ENCODE measurements at regions not wholly inside any gene's neighbourhood (a gene's known extent, or its start where the extent isn't known, plus 50 kb on each side); places are given as distances from the start of the nearest gene placed in this dataset.
"Not testable (repeated sequence)": the region's sequence is repeated elsewhere in the genome, so short reads cannot be mapped to it uniquely, and the experiment has no call there.

DNA sequence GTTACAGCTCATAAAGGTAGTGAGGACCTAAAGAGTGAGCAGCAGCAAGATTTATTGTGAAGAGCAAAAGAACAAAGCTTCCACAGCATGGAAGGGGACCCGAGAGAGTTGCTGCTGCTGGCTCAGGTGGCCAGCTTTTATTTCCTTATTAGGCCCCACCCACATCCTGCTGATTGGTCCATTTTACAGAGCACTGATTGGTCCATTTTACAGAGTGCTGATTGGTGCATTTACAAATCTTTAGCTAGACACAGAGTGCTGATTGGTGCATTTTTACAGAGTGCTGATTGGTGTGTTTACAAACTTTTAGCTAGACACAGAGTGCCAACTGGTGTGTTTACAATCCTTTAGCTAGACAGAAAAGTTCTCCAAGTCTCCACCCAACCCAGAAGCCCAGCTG is 256.2 kb upstream of the HTR1E start:
- H3K9ac ChIP-seq (ENCODE audit: low read depth in 1 of 3, low read length in 3 of 3); H3K27me3 ChIP-seq (ENCODE audit: control insufficient read depth in 3 of 3, insufficient read depth in 3 of 3, low read length in 3 of 3); H3K4me1 ChIP-seq (ENCODE audit: control insufficient read depth in 3 of 3, insufficient read depth in 3 of 3, low read length in 3 of 3); H3K36me3 ChIP-seq (ENCODE audit: control insufficient read depth in 3 of 3, insufficient read depth in 3 of 3, low read length in 3 of 3); H3K4me3 ChIP-seq (ENCODE audit: low read length in 3 of 3); H3K27ac ChIP-seq (ENCODE audit: low read depth, low read length); H3K9me3 ChIP-seq (ENCODE audit: control insufficient read depth in 3 of 3, low read length in 3 of 3): not testable (repeated sequence)

DNA sequence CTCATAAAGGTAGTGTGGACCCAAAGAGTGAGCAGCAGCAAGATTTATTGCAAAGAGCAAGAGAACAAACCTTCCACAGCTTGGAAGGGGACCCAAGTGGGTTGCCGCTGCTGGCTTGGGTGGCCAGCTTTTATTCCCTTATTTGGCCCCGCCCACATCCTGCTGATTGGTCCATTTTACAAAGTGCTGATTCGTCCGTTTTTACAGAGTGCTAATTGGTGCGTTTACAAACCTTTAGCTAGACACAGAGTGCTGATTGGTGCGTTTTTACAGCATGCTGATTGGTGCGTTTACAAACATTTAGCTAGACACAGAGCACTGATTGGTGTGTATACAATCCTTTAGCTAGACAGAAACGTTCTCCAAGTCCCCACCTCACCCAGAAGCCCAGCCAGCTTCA is 265.2 kb upstream of the HTR1E start:
- not testable (repeated sequence) for H3K36me3 ChIP-seq (ENCODE audit: control insufficient read depth in 3 of 3, insufficient read depth in 3 of 3, low read length in 3 of 3); H3K27me3 ChIP-seq (ENCODE audit: control insufficient read depth in 3 of 3, insufficient read depth in 3 of 3, low read length in 3 of 3); H3K27ac ChIP-seq (ENCODE audit: low read depth, low read length); H3K9me3 ChIP-seq (ENCODE audit: control insufficient read depth in 3 of 3, low read length in 3 of 3); H3K4me3 ChIP-seq (ENCODE audit: low read length in 3 of 3); H3K4me1 ChIP-seq (ENCODE audit: control insufficient read depth in 3 of 3, insufficient read depth in 3 of 3, low read length in 3 of 3); H3K9ac ChIP-seq (ENCODE audit: low read depth in 1 of 3, low read length in 3 of 3)

DNA sequence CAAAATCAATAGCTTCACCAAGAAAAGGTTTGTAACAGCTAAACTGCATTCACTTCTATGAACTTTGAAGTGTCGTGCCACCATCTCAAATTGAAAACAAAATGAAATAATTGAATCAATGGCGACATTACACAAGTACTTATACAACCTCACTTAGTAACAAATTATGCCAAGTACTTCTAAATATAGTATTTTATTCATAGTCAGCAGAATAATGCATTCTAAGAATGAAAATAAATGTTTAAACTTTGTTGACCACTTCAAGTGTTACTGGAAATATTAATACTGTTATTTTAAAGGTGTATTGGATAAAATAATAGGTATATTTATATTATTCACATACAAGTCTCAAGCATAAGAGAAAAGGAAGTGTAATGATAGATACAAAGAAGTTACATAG is 280.1 kb upstream of the HTR1E start:
- Histone ChIP-seq H3K27ac (ENCODE audit: low read depth, low read length) (no peak overlapping the region), H3K9ac (ENCODE audit: low read depth in 1 of 3, low read length in 3 of 3) (no peak overlapping the region), H3K4me3 (ENCODE audit: low read length in 3 of 3) (no peak overlapping the region), H3K27me3 (ENCODE audit: control insufficient read depth in 3 of 3, insufficient read depth in 3 of 3, low read length in 3 of 3) (no peaks in the 10 kb centered on the region), H3K36me3 (ENCODE audit: control insufficient read depth in 3 of 3, insufficient read depth in 3 of 3, low read length in 3 of 3) (no peaks in the 10 kb centered on the region), H3K9me3 (ENCODE audit: control insufficient read depth in 3 of 3, low read length in 3 of 3) (no peaks in the 10 kb centered on the region), H3K4me1 (ENCODE audit: control insufficient read depth in 3 of 3, insufficient read depth in 3 of 3, low read length in 3 of 3) (no peaks in the 10 kb centered on the region)

DNA sequence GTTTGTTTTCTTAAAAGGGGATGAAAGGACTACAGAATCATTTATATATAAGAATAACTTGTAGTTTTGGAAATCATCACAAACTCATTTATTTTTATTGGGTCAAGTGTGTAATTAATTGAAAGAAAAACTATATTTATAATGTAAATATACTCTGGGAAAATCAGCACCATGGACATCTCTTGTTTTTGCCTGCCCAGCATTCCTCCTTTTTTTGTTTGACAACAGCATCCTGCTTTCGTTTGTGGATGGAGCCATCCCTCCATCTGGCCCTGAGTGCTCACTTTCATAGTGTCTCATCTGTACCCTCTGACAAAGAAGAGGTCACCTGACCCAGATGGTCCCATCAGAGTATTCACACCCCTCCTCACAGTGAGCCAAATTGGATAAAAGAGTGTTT is 308.2 kb upstream of the HTR1E start:
- no peak overlapping the region for H3K4me3 ChIP-seq (ENCODE audit: low read length in 3 of 3)
- no peaks in the 10 kb centered on the region for H3K36me3 ChIP-seq (ENCODE audit: control insufficient read depth in 3 of 3, insufficient read depth in 3 of 3, low read length in 3 of 3)
- H3K9me3 ChIP-seq (ENCODE audit: control insufficient read depth in 3 of 3, low read length in 3 of 3) = no peaks in the 10 kb centered on the region
- H3K9ac ChIP-seq (ENCODE audit: low read depth in 1 of 3, low read length in 3 of 3) = no peak overlapping the region
- no peaks in the 10 kb centered on the region for H3K4me1 ChIP-seq (ENCODE audit: control insufficient read depth in 3 of 3, insufficient read depth in 3 of 3, low read length in 3 of 3)
- no peaks in the 10 kb centered on the region for H3K27me3 ChIP-seq (ENCODE audit: control insufficient read depth in 3 of 3, insufficient read depth in 3 of 3, low read length in 3 of 3)
- H3K27ac ChIP-seq (ENCODE audit: low read depth, low read length) = no peak overlapping the region

DNA sequence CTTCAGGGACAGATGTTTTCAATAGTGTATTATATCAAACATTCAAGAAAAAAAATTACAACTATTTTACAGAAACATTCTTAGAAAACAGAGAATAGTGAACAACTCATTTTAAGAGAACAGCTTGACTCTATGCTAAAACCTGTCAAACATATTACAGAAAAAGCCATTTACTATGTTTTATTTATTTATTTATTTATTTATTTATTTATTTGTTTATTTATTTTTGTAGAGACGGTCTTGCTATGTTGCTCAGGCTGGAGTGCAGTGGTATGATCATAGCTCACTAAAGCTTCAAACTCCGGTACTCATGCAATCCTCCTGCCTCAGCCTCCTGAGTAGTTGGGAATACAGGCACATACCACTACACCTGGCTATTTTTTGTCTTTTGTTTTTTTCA is 317.9 kb upstream of the HTR1E start:
- Histone ChIP-seq H3K9me3 (ENCODE audit: control insufficient read depth in 3 of 3, low read length in 3 of 3) (no peaks in the 10 kb centered on the region), H3K27ac (ENCODE audit: low read depth, low read length) (no peak overlapping the region), H3K4me1 (ENCODE audit: control insufficient read depth in 3 of 3, insufficient read depth in 3 of 3, low read length in 3 of 3) (no peaks in the 10 kb centered on the region), H3K36me3 (ENCODE audit: control insufficient read depth in 3 of 3, insufficient read depth in 3 of 3, low read length in 3 of 3) (no peaks in the 10 kb centered on the region), H3K4me3 (ENCODE audit: low read length in 3 of 3) (no peak overlapping the region), H3K9ac (ENCODE audit: low read depth in 1 of 3, low read length in 3 of 3) (no peak overlapping the region), H3K27me3 (ENCODE audit: control insufficient read depth in 3 of 3, insufficient read depth in 3 of 3, low read length in 3 of 3) (no peaks in the 10 kb centered on the region)

DNA sequence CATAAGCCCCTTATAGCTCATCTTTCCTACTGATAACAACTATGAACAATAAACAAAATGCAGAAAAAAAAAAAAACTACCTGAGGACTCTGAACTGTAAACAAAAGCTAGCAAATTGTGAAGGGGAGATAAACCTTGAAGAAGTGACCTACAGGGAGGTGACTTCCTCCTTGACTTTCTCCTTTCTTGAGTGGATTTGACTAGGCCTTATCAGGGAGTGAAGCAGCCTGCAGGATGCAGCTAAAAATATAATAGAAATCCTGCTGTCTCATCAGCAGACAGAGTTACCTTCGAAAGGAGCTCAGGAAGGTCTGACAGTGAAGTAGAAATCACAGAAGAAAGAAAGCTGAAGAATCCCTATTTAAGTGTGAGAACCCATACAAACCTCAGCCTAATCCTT is 322.0 kb upstream of the HTR1E start:
- Histone ChIP-seq H3K36me3 (ENCODE audit: control insufficient read depth in 3 of 3, insufficient read depth in 3 of 3, low read length in 3 of 3) (no peaks in the 10 kb centered on the region), H3K4me1 (ENCODE audit: control insufficient read depth in 3 of 3, insufficient read depth in 3 of 3, low read length in 3 of 3) (no peaks in the 10 kb centered on the region), H3K27ac (ENCODE audit: low read depth, low read length) (no peak overlapping the region), H3K9ac (ENCODE audit: low read depth in 1 of 3, low read length in 3 of 3) (no peak overlapping the region), H3K9me3 (ENCODE audit: control insufficient read depth in 3 of 3, low read length in 3 of 3) (no peaks in the 10 kb centered on the region), H3K27me3 (ENCODE audit: control insufficient read depth in 3 of 3, insufficient read depth in 3 of 3, low read length in 3 of 3) (no peaks in the 10 kb centered on the region), H3K4me3 (ENCODE audit: low read length in 3 of 3) (no peak overlapping the region)

DNA sequence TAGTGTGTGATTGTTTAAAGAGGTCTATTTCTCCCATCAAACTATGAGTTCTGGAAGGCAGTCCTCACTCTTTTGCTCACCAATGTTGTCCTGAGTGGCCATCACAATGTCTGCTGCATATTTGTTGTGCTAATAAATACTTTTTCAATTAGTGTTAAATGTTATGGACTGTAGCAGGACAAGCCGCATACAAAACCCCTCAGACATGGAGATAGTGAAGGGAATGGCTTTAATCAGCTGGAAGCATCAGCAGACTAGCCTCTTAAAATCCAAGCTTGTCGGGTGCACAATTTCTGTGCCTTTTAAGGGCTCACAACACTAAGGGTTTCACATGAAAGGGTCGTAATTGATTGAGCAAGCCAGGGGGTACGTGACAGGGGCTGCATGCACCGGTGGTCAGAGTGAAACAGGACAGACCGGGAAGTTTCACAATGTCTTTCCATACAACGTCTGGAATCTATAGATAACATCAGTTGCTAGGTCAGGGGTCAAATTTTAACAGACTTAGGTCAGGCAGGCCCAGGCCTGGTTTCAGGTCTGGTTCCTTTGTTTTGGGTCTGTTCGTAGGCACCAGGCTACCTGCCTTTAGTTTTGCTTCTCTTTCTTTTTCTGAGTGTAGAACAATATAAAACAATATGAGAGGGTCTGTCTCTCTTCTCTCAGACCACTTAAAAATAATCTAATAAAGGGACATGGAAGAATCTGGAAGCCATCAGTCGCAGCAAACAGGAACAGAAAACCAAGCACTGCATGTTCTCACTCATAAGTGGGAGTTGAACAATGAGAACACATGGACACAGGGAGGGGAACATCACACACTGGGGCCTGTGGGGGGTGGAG is 327.6 kb upstream of the HTR1E start:
- H3K27me3 ChIP-seq (ENCODE audit: control insufficient read depth in 3 of 3, insufficient read depth in 3 of 3, low read length in 3 of 3) = no peaks in the 10 kb centered on the region
- no peak overlapping the region for H3K9ac ChIP-seq (ENCODE audit: low read depth in 1 of 3, low read length in 3 of 3)
- no peak overlapping the region for H3K4me3 ChIP-seq (ENCODE audit: low read length in 3 of 3)
- H3K36me3 ChIP-seq (ENCODE audit: control insufficient read depth in 3 of 3, insufficient read depth in 3 of 3, low read length in 3 of 3) = no peaks in the 10 kb centered on the region
- no peaks in the 10 kb centered on the region for H3K4me1 ChIP-seq (ENCODE audit: control insufficient read depth in 3 of 3, insufficient read depth in 3 of 3, low read length in 3 of 3)
- H3K9me3 ChIP-seq (ENCODE audit: control insufficient read depth in 3 of 3, low read length in 3 of 3) = no peaks in the 10 kb centered on the region
- H3K27ac ChIP-seq (ENCODE audit: low read depth, low read length) = no peak overlapping the region

DNA sequence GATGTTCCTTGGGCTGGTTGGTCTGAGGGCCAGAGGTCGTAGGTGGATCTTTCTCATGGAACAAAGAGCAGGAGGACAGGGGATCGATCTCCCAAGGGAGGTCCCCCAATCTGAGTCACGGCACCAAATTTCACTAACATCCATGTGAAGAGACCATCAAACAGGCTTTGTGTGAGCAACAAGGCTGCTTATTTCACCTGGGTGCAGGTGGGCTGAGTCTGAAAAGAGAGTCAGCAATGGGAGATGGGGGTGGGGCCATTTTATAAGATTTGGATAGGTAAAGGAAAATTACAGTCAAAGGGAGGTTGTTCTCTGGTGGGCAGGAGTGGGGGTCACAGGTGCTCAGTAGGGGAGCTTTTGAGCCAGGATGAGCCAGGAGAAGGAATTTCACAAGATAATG is 334.0 kb upstream of the HTR1E start:
- not testable (repeated sequence) for H3K36me3 ChIP-seq (ENCODE audit: control insufficient read depth in 3 of 3, insufficient read depth in 3 of 3, low read length in 3 of 3); H3K9me3 ChIP-seq (ENCODE audit: control insufficient read depth in 3 of 3, low read length in 3 of 3); H3K27ac ChIP-seq (ENCODE audit: low read depth, low read length); H3K4me3 ChIP-seq (ENCODE audit: low read length in 3 of 3); H3K27me3 ChIP-seq (ENCODE audit: control insufficient read depth in 3 of 3, insufficient read depth in 3 of 3, low read length in 3 of 3); H3K4me1 ChIP-seq (ENCODE audit: control insufficient read depth in 3 of 3, insufficient read depth in 3 of 3, low read length in 3 of 3); H3K9ac ChIP-seq (ENCODE audit: low read depth in 1 of 3, low read length in 3 of 3)

DNA sequence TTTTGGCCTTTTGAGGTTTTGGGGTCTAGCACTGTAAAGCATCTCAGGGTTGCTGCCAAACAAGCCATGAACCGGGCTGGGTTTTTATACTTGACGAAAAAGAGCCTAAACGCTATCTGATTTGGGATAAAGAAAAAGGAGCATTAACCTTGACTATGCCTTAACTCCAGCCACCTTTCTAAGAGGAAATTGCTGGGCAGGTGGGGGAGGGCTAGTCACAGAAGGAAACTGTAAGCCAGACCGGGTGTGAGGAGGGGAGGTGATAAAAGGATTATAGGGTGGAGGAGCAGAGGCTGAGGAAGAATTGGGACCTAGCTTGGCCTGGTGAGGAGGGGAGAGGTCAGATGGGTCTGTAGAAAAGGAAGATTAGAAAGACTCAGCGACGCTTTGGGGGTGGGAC is 335.2 kb upstream of the HTR1E start:
- H3K27me3 ChIP-seq (ENCODE audit: control insufficient read depth in 3 of 3, insufficient read depth in 3 of 3, low read length in 3 of 3); H3K36me3 ChIP-seq (ENCODE audit: control insufficient read depth in 3 of 3, insufficient read depth in 3 of 3, low read length in 3 of 3); H3K9ac ChIP-seq (ENCODE audit: low read depth in 1 of 3, low read length in 3 of 3); H3K27ac ChIP-seq (ENCODE audit: low read depth, low read length); H3K9me3 ChIP-seq (ENCODE audit: control insufficient read depth in 3 of 3, low read length in 3 of 3); H3K4me3 ChIP-seq (ENCODE audit: low read length in 3 of 3); H3K4me1 ChIP-seq (ENCODE audit: control insufficient read depth in 3 of 3, insufficient read depth in 3 of 3, low read length in 3 of 3): not testable (repeated sequence)

DNA sequence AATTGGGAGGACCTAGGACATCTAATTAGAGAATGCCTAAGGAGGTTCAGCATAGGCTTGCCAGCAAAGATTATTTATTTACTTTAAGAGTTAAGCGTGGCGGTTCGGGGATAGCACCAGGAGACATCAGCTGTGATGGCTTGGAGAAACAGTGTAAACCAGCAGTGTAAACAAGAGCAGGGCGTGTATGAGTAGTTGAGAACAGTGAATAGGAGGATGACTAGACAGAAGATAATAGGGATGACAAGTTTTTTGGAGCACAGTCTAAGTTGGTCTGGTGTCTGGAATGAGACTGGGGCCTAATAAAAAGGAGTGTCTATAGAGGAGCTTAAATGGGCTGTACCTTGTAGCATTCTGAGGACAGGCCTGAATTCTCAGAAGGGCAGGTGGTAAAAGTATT is 338.4 kb upstream of the HTR1E start:
- not testable (repeated sequence) for H3K4me1 ChIP-seq (ENCODE audit: control insufficient read depth in 3 of 3, insufficient read depth in 3 of 3, low read length in 3 of 3); H3K27me3 ChIP-seq (ENCODE audit: control insufficient read depth in 3 of 3, insufficient read depth in 3 of 3, low read length in 3 of 3); H3K9me3 ChIP-seq (ENCODE audit: control insufficient read depth in 3 of 3, low read length in 3 of 3)

DNA sequence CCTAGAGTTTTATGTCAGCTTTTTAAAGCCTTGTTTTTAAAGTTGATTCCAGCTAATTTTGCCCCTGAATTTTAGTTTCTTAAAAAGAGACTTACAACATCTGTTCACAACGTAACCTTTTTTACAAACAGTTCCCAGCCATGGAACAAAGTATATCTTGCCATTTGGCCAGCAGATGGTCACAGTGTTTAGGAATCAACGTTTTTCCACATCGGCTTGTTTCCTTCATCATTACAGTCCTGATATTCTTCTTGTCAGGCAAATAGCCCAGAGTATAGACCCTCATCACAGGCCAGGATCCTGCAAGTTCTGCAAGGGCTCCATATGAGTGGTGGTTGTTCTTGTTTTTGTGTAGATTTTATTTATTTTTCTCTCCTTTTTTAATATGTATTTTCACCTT is 341.7 kb upstream of the HTR1E start:
- H3K9ac ChIP-seq (ENCODE audit: low read depth in 1 of 3, low read length in 3 of 3) = no peak overlapping the region
- no peak overlapping the region for H3K27ac ChIP-seq (ENCODE audit: low read depth, low read length)
- no peaks in the 10 kb centered on the region for H3K36me3 ChIP-seq (ENCODE audit: control insufficient read depth in 3 of 3, insufficient read depth in 3 of 3, low read length in 3 of 3)
- no peaks in the 10 kb centered on the region for H3K9me3 ChIP-seq (ENCODE audit: control insufficient read depth in 3 of 3, low read length in 3 of 3)
- no peaks in the 10 kb centered on the region for H3K4me1 ChIP-seq (ENCODE audit: control insufficient read depth in 3 of 3, insufficient read depth in 3 of 3, low read length in 3 of 3)
- H3K27me3 ChIP-seq (ENCODE audit: control insufficient read depth in 3 of 3, insufficient read depth in 3 of 3, low read length in 3 of 3) = no peaks in the 10 kb centered on the region
- no peak overlapping the region for H3K4me3 ChIP-seq (ENCODE audit: low read length in 3 of 3)

More for the DNA sequence above, 338.4 kb upstream of the HTR1E start:
- not testable (repeated sequence) for H3K36me3 ChIP-seq (ENCODE audit: control insufficient read depth in 3 of 3, insufficient read depth in 3 of 3, low read length in 3 of 3); H3K9ac ChIP-seq (ENCODE audit: low read depth in 1 of 3, low read length in 3 of 3); H3K4me3 ChIP-seq (ENCODE audit: low read length in 3 of 3); H3K27ac ChIP-seq (ENCODE audit: low read depth, low read length)
